PC-9 (cell line): ENCODE measurements at regions not wholly inside any gene's neighbourhood (a gene's known extent, or its start where the extent isn't known, plus 50 kb on each side); places are given as distances from the start of the nearest gene placed in this dataset.
"Not testable (repeated sequence)": the region's sequence is repeated elsewhere in the genome, so short reads cannot be mapped to it uniquely, and the experiment has no call there.

Experiments used
- EZH2 ChIP-seq: fragments of 200-600 bp; sonication (generic); IDR thresholded peaks from 2 replicates; pipeline ENCODE4 v1.8.0; 2017; ENCODE audit warnings: antibody characterized with exemption, low read depth
- TF ChIP-seq, protein P1 (sequence below): fragments of 200-600 bp; sonication (generic); conservative IDR thresholded peaks from 2 replicates; pipeline ENCODE4 v1.6.1; 2017; ENCODE audit warnings: mixed run types, antibody characterized with exemption, mild to moderate bottlenecking, moderate library complexity

DNA sequence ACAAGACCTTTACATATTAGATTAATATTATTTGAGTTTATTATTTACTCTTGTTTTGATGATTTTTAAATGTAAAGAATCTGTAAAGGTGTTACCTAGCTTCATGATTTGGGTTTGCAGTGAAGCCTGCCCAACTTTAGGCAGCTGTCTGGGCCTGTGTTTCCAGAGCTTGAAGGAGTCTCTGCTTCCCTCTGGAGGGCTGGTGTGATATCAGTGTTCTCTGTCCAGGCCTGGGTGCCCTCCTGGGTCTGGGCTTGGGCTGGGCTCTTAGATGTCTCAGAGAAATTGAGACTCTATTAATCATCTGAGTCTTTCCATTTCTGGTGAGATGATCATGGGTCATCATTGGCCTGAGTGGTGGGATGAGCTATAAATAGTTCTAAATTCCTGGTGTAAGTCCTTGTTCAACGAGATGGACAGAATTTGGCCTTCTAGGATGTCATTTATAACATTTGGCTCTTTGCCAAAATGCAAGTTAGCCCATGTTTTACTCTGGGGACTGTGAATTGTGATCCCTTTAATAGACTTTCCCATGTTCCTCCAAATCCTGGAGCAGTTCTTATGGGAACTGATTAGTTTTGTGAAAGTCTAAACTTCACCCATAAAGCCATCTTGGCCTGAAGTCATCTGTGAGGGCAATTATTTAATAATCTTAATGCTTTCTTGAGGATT, 397.3 kb downstream of the TMEM121 start:
- TF ChIP-seq, protein P1, sequence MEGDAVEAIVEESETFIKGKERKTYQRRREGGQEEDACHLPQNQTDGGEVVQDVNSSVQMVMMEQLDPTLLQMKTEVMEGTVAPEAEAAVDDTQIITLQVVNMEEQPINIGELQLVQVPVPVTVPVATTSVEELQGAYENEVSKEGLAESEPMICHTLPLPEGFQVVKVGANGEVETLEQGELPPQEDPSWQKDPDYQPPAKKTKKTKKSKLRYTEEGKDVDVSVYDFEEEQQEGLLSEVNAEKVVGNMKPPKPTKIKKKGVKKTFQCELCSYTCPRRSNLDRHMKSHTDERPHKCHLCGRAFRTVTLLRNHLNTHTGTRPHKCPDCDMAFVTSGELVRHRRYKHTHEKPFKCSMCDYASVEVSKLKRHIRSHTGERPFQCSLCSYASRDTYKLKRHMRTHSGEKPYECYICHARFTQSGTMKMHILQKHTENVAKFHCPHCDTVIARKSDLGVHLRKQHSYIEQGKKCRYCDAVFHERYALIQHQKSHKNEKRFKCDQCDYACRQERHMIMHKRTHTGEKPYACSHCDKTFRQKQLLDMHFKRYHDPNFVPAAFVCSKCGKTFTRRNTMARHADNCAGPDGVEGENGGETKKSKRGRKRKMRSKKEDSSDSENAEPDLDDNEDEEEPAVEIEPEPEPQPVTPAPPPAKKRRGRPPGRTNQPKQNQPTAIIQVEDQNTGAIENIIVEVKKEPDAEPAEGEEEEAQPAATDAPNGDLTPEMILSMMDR: not testable (repeated sequence)
- TF ChIP-seq EZH2: not testable (repeated sequence)
